Fibroblast of villous mesenchyme (primary cell): ENCODE measurements at regions not wholly inside any gene's neighbourhood (a gene's known extent, or its start where the extent isn't known, plus 50 kb on each side); places are given as distances from the start of the nearest gene placed in this dataset.

Source experiments
- DNase-seq: peaks from one replicate; pipeline ENCODE4 v3.0.0-alpha.2; 2010; ENCODE audit warnings: low read depth
- H3K4me3 ChIP-seq: 2 replicates; pipeline ENCODE4 v1.5.1; 2011; ENCODE audit warnings: low read depth, mild to moderate bottlenecking, low read length
- CTCF ChIP-seq: IDR thresholded peaks from 2 replicates; pipeline ENCODE4 v1.5.1; 2012; ENCODE audit warnings: low read depth, mild to moderate bottlenecking, low read length; ENCODE audit not compliant: insufficient read depth

GRCh38 chr7:26995666-26996065, 100.1 kb downstream of the HOXA1 start:
- no peak overlapping the region for H3K4me3 ChIP-seq
- TF ChIP-seq CTCF, result no peak
- DNase-seq, result no peak

GRCh38 chr7:26993816-26994810, 101.7 kb downstream of the HOXA1 start:
- TF ChIP-seq CTCF, result no peak
- H3K4me3 ChIP-seq, result no peak overlapping the region
- DNase-seq, result peak; percentile 7

GRCh38 chr7:26992670-26993069, 103.1 kb downstream of the HOXA1 start:
- H3K4me3 ChIP-seq, result no peak overlapping the region
- no peak for DNase-seq
- TF ChIP-seq CTCF, result no peak

- TF ChIP-seq CTCF, result no peak
- peak; percentile 1 for DNase-seq
Measured at GRCh38 chr7:26991796-26992195, 104.0 kb downstream of the HOXA1 start.

GRCh38 chr7:26989897-26990670, 105.7 kb downstream of the HOXA1 start:
- TF ChIP-seq CTCF, result no peak
- peak; percentile 5 for DNase-seq
- H3K4me3 ChIP-seq, result no peak overlapping the region

More at GRCh38 chr7:26991796-26992195, 104.0 kb downstream of the HOXA1 start:
- no peak overlapping the region for H3K4me3 ChIP-seq

GRCh38 chr7:26988836-26989374, 106.9 kb downstream of the HOXA1 start:
- TF ChIP-seq CTCF, result no peak
- H3K4me3 ChIP-seq, result no peak overlapping the region
- DNase-seq, result no peak
